ENCODE measurements at regions not wholly inside any gene's neighbourhood (a gene's known extent, or its start where the extent isn't known, plus 50 kb on each side); places are given as distances from the start of the nearest gene placed in this dataset.

- no peak overlapping the region for H3K4me3 ChIP-seq (ENCODE audit: low read depth, low read length)
- TF ChIP-seq POLR2A (IDR thresholded peaks at IDR 0.05; ENCODE audit: extremely low read depth, insufficient read length) (no peak), CTCF (IDR thresholded peaks at IDR 0.05; ENCODE audit: low read depth, low read length) (no peak), MYC (IDR thresholded peaks at IDR 0.05; ENCODE audit: low read depth, low read length) (no peak)
- TF ChIP-seq, protein P1, sequence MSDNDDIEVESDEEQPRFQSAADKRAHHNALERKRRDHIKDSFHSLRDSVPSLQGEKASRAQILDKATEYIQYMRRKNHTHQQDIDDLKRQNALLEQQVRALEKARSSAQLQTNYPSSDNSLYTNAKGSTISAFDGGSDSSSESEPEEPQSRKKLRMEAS (IDR thresholded peaks at IDR 0.05; ENCODE audit: low read depth, low read length): no peak
- no peak for DNase-seq (ENCODE audit: low read depth)
Measured at GRCh38 chr22:47627556-47628253, 865.3 kb downstream of the TBC1D22A start.

GRCh38 chr22:47626428-47627390 lies 864.3 kb downstream of the TBC1D22A start:
- DNase-seq (ENCODE audit: low read depth): no peak
- H3K4me3 ChIP-seq (ENCODE audit: low read depth, low read length): no peak overlapping the region
- TF ChIP-seq, protein P1 (IDR thresholded peaks at IDR 0.05; ENCODE audit: low read depth, low read length): no peak
- no peak for TF ChIP-seq MYC (IDR thresholded peaks at IDR 0.05; ENCODE audit: low read depth, low read length)
- TF ChIP-seq POLR2A (IDR thresholded peaks at IDR 0.05; ENCODE audit: extremely low read depth, insufficient read length): no peak
- no peak for TF ChIP-seq CTCF (IDR thresholded peaks at IDR 0.05; ENCODE audit: low read depth, low read length)

DNA sequence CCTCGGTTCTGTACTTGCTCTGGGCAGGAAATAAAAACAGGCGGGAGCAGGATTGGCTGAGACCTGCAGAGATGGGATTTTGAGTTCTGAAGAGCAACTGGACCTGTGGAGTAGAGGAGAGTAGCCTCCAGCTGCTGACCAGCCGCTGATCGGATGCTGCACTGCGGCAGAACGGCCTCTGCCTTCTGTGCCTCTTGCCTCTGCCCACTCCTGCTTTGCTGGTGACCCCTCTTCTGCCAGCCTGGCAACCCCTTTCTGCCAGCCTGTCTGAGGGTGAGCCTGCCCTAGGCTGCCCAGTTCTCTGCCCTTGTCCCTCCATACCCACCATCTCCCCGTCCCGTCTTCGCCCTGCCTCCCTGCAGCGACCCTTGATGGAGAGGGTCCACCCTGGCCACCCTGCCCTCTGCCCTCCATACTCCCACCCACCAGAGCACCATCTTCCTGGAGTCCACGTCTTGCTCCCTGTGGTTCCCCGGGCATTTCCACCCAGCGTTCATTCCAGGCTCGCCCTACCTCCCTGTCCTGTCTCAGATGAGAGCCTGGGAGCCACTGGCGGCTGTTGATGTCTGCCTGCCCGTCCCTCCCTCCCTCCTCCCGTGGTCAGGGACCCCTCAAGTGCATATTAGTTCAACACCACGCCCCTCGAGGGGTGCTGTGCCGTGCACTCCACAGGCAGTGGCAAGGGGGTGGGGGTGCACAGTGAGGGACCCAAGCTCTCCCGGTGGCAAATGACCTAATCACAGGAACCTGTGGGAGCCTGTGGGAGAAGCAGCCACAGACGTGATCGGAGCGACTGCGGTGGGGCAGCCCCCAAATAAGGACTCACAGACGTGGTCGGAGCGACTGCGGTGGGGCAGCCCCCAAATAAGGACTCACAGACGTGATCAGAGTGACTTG lies 863.3 kb downstream of the TBC1D22A start:
- TF ChIP-seq, protein P1 (IDR thresholded peaks at IDR 0.05; ENCODE audit: low read depth, low read length): no peak
- no peak for TF ChIP-seq POLR2A (IDR thresholded peaks at IDR 0.05; ENCODE audit: extremely low read depth, insufficient read length)
- no peak for TF ChIP-seq CTCF (IDR thresholded peaks at IDR 0.05; ENCODE audit: low read depth, low read length)
- TF ChIP-seq MYC (IDR thresholded peaks at IDR 0.05; ENCODE audit: low read depth, low read length): no peak
- DNase-seq (ENCODE audit: low read depth): no peak
- no peak overlapping the region for H3K4me3 ChIP-seq (ENCODE audit: low read depth, low read length)

DNA sequence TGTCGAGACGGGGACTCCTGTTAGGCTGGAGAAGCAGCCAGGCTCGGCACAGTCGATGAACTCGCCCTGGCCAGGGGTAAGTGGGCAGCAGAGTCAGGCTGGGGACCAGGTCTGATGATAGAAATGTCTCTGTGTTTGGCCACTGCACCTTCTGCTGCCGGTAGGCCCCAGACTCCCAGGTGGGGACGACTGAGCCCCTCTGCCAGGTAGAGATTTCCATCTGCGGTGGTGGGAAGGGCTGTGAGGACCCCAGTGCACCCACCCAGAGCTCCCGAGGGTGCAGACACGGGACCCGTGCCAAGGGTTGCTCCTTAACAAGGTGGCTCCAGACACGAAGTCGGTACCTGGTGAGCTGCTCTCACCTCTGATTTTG lies 862.5 kb downstream of the TBC1D22A start:
- no peak overlapping the region for H3K4me3 ChIP-seq (ENCODE audit: low read depth, low read length)
- TF ChIP-seq CTCF (IDR thresholded peaks at IDR 0.05; ENCODE audit: low read depth, low read length) (no peak), MYC (IDR thresholded peaks at IDR 0.05; ENCODE audit: low read depth, low read length) (no peak), POLR2A (IDR thresholded peaks at IDR 0.05; ENCODE audit: extremely low read depth, insufficient read length) (no peak)
- TF ChIP-seq, protein P1 (IDR thresholded peaks at IDR 0.05; ENCODE audit: low read depth, low read length): no peak
- no peak for DNase-seq (ENCODE audit: low read depth)

Measured in NB4 (cell line).